B cell (primary cell): ENCODE measurements at regions not wholly inside any gene's neighbourhood (a gene's known extent, or its start where the extent isn't known, plus 50 kb on each side); places are given as distances from the start of the nearest gene placed in this dataset.

Experiments used
- ATAC-seq: fragments of 200-7000 bp; cut with Tn5 transposase; one replicate; pipeline ENCODE4 v1.10.0; 2021; ENCODE audit warnings: low read depth, mild to moderate bottlenecking, moderate number of reproducible peaks, moderate library complexity
- CTCF ChIA-PET: fragments of 350-600 bp; sonication (Branson Sonifier 250); formaldehyde crosslinking; loops from one replicate; lab custom pipeline; 2021; ENCODE audit warnings: antibody characterized with exemption, inconsistent platforms; lab: Charles Lee
- POLR2A ChIA-PET: fragments of 350-600 bp; sonication (Branson Sonifier 250); formaldehyde crosslinking; loops from one replicate; lab custom pipeline; 2021; ENCODE audit warnings: antibody characterized with exemption; lab: Charles Lee
- DNase-seq: peaks from one replicate; pipeline ENCODE4 v3.0.0; 2013
- H2AFZ ChIP-seq: 2 replicates; pipeline ENCODE4 v1.6.1; 2012; ENCODE audit warnings: mild to moderate bottlenecking, low read depth, low read length; ENCODE audit not compliant: insufficient read depth, poor library complexity, severe bottlenecking
- H3K27ac ChIP-seq, 2 donors: 1 replicate in 1 of 2; 2 replicates in 1 of 2; pipeline ENCODE4 v1.5.1; 2012 to 2013; ENCODE audit warnings: low read length in 2 of 2, mild to moderate bottlenecking in 2 of 2, moderate library complexity in 1 of 2
- H3K27me3 ChIP-seq, 4 experiments: fragments of 200-600 bp in 1 of 4; sonication (generic) in 1 of 4; replicated peaks in 1 of 4; 1 replicate in 2 of 4; 2 replicates in 2 of 4; pipeline versions ENCODE4 v1.6.1 to v1.7.0; 2013 to 2016; ENCODE audit warnings: low read length in 3 of 4, mild to moderate bottlenecking in 2 of 4, mixed read lengths in 1 of 4, moderate library complexity in 1 of 4; ENCODE audit not compliant: insufficient read depth in 4 of 4, control insufficient read depth in 3 of 4; ENCODE audit errors: control extremely low read depth in 1 of 4
- H3K36me3 ChIP-seq, 2 experiments: replicated peaks in 1 of 2; 1 replicate in 1 of 2; 2 replicates in 1 of 2; pipeline versions ENCODE4 v1.6.1 to v1.7.1; 2013; ENCODE audit warnings: low read length in 1 of 2; ENCODE audit not compliant: insufficient read depth in 2 of 2, control insufficient read depth in 1 of 2; ENCODE audit errors: control extremely low read depth in 1 of 2, extremely low read depth in 1 of 2
- H3K4me1 ChIP-seq, 2 donors: fragments of 200-600 bp in 1 of 2; sonication (generic) in 1 of 2; 1 replicate in 1 of 2; 2 replicates in 1 of 2; pipeline versions ENCODE4 v1.5.1 to v1.6.1; 2013 to 2017; ENCODE audit warnings: low read length in 2 of 2; ENCODE audit not compliant: control insufficient read depth in 2 of 2, insufficient read depth in 2 of 2
- H3K4me2 ChIP-seq: replicated peaks from 2 replicates; pipeline ENCODE3; 2012; ENCODE audit warnings: mild to moderate bottlenecking, low read depth, low read length; ENCODE audit not compliant: poor library complexity, severe bottlenecking
- H3K4me3 ChIP-seq, 5 experiments: fragments of 200-600 bp in 1 of 5; sonication (generic) in 1 of 5; 1 replicate in 3 of 5; 2 replicates in 2 of 5; pipeline versions ENCODE4 v1.5.1 to v1.7.0; 2011 to 2016; ENCODE audit warnings: low read length in 4 of 5, mild to moderate bottlenecking in 4 of 5, low read depth in 2 of 5, control low read depth in 1 of 5, moderate library complexity in 1 of 5; ENCODE audit not compliant: insufficient read depth in 1 of 5; ENCODE audit errors: control extremely low read depth in 1 of 5, extremely low read depth in 1 of 5
- H3K79me2 ChIP-seq: fragments of 200-600 bp; sonication (generic); one replicate; pipeline ENCODE4 v1.6.0; 2016; ENCODE audit warnings: low read length; ENCODE audit not compliant: control insufficient read depth, insufficient read depth
- H3K9ac ChIP-seq: fragments of 200-600 bp; sonication (generic); 2 replicates; pipeline ENCODE4 v1.6.1; 2017; ENCODE audit warnings: mild to moderate bottlenecking, low read length, moderate library complexity
- H3K9me3 ChIP-seq, 3 donors: one replicate each; pipeline versions ENCODE4 v1.6.1 to v1.7.1; 2013; ENCODE audit warnings: low read length in 2 of 3; ENCODE audit not compliant: control insufficient read depth in 2 of 3, insufficient read depth in 1 of 3; ENCODE audit errors: control extremely low read depth in 1 of 3
- H4K20me1 ChIP-seq: 2 replicates; pipeline ENCODE4 v1.6.0; 2012; ENCODE audit warnings: mild to moderate bottlenecking, low read length; ENCODE audit not compliant: insufficient read depth, control insufficient read depth, poor library complexity, severe bottlenecking
- H3K27ac Mint-ChIP-seq: one replicate; pipeline ENCODE4 v1.8.0; 2021; ENCODE audit warnings: mixed read lengths
- H3K27me3 Mint-ChIP-seq: one replicate; pipeline ENCODE4 v1.8.0; 2021; ENCODE audit warnings: mixed read lengths
- H3K4me1 Mint-ChIP-seq: one replicate; pipeline ENCODE4 v1.8.0; 2021; ENCODE audit warnings: mixed read lengths
- H3K4me3 Mint-ChIP-seq: one replicate; pipeline ENCODE4 v1.8.0; 2021; ENCODE audit warnings: mixed read lengths
- H3K9me3 Mint-ChIP-seq: one replicate; pipeline ENCODE4 v1.8.0; 2022; ENCODE audit warnings: mixed read lengths; ENCODE audit not compliant: insufficient read depth
- CTCF ChIP-seq: fragments of 200-600 bp; IDR thresholded peaks from one replicate; pipeline ENCODE4 v1.8.0; 2022; ENCODE audit warnings: antibody characterized with exemption, mild to moderate bottlenecking
- EZH2 ChIP-seq: IDR thresholded peaks from 2 replicates; pipeline ENCODE4 v1.6.1; 2012; ENCODE audit warnings: borderline replicate concordance, low read depth, mild to moderate bottlenecking, moderate library complexity, low read length; ENCODE audit not compliant: insufficient read depth, poor library complexity, severe bottlenecking
- WGBS: methylation state at CpG from one replicate; pipeline ENCODE4 v1.1.5; 2013; ENCODE audit warnings: missing lambda C conversion rate; ENCODE audit not compliant: insufficient coverage; 5-methylcytosine and 5-hydroxymethylcytosine counted together
- intact Hi-C: fragments of 100-400 bp; cut with micrococcal nuclease; formaldehyde crosslinking; loops from one replicate; pipeline ENCODE4 v1.10.0; 2022

GRCh38 chr11:116641561-116642045 is 131.2 kb downstream of the BUD13 start:
- H3K4me3 Mint-ChIP-seq = no peak overlapping the region
- Histone ChIP-seq H3K9ac (no peak overlapping the region), H3K4me3 (no peak overlapping the region), H3K9me3 (peaks cover 0 to 10% (median 0%) of the 10 kb centered on the region in 3 donors), H3K4me1 (no peaks in the 10 kb centered on the region), H3K4me2 (no peak overlapping the region), H3K27me3 (peaks cover 0 to 11% (median 0%) of the 10 kb centered on the region in 4 experiments), H2AFZ (no peak overlapping the region), H4K20me1 (no peaks in the 10 kb centered on the region), H3K79me2 (no peaks in the 10 kb centered on the region), H3K27ac (no peak overlapping the region), H3K36me3 (no peaks in the 10 kb centered on the region)
- ChIA-PET CTCF (interaction anchor here (1.5 kb wide), 1 partner anchor 1317 kb away, joined by 3 read pairs; no protein-coding TSS in a partner anchor), POLR2A (no interaction called here)
- DNase-seq = no peak
- TF ChIP-seq CTCF (no peak), EZH2 (no peak)
- H3K4me1 Mint-ChIP-seq = no peaks in the 10 kb centered on the region
- H3K9me3 Mint-ChIP-seq = no peaks in the 10 kb centered on the region
- no peak overlapping the region for H3K27ac Mint-ChIP-seq
- ATAC-seq = no peak
- WGBS = 36% methylated on average over 11 of the region's 11 CpGs
- H3K27me3 Mint-ChIP-seq = peaks cover 10% of the 10 kb centered on the region
- intact Hi-C loops = no loop called here

- TF ChIP-seq CTCF = no peak
- no peak for TF ChIP-seq EZH2
- intact Hi-C loops = no loop called here
- ATAC-seq = no peak
- Histone ChIP-seq H3K9ac (no peak overlapping the region), H3K4me2 (no peak overlapping the region), H3K36me3 (no peaks in the 10 kb centered on the region), H3K79me2 (no peaks in the 10 kb centered on the region), H3K4me3 (no peak overlapping the region), H2AFZ (no peak overlapping the region), H3K9me3 (peaks cover 0 to 9% (median 0%) of the 10 kb centered on the region in 3 donors), H3K4me1 (no peaks in the 10 kb centered on the region), H4K20me1 (no peaks in the 10 kb centered on the region), H3K27me3 (peaks cover 0 to 6% (median 0%) of the 10 kb centered on the region in 4 experiments), H3K27ac (no peak overlapping the region)
- ChIA-PET CTCF (interaction anchor here (1.5 kb wide), 1 partner anchor 1316 kb away, joined by 3 read pairs; no protein-coding TSS in a partner anchor), POLR2A (no interaction called here)
- Mint-ChIP-seq H3K27me3 (peaks cover 13% of the 10 kb centered on the region), H3K27ac (no peak overlapping the region), H3K9me3 (no peaks in the 10 kb centered on the region), H3K4me3 (no peak overlapping the region), H3K4me1 (no peaks in the 10 kb centered on the region)
- no peak for DNase-seq
- WGBS = 92% methylated on average over 3 of the region's 7 CpGs
Observed at GRCh38 chr11:116640641-116641402, 132.0 kb downstream of the BUD13 start.
